Upper lobe of left lung (tissue), 4 donors: ENCODE measurements at regions not wholly inside any gene's neighbourhood (a gene's known extent, or its start where the extent isn't known, plus 50 kb on each side); places are given as distances from the start of the nearest gene placed in this dataset.

Source experiments
- CTCF ChIP-seq, 6 experiments: fragments of 450-650 bp in 4 of 6; fragments of 200-600 bp in 2 of 6; sonication (generic) in 2 of 6; IDR thresholded peaks; one replicate each; pipeline ENCODE4 v1.5.1; 2016 to 2019; ENCODE audit warnings: antibody characterized with exemption in 6 of 6
- EP300 ChIP-seq, 4 donors: sonication (generic); formaldehyde crosslinking; IDR thresholded peaks; one replicate each; pipeline ENCODE4 v1.5.1; 2017; ENCODE audit warnings: antibody characterized with exemption in 4 of 4, control low read depth in 2 of 4
- POLR2A ChIP-seq, 4 donors: fragments of 450-650 bp; IDR thresholded peaks; one replicate each; pipeline ENCODE4 v1.5.1; 2016 to 2017; ENCODE audit warnings: antibody characterized with exemption in 4 of 4, mild to moderate bottlenecking in 2 of 4
- POLR2AphosphoS5 ChIP-seq, 2 donors: sonication (generic); formaldehyde crosslinking; IDR thresholded peaks; one replicate each; pipeline ENCODE4 v1.5.1; 2017; ENCODE audit warnings: antibody characterized with exemption in 2 of 2

GRCh38 chr10:85036661-85037060 lies 708.3 kb downstream of the CCSER2 start:
- TF ChIP-seq CTCF (IDR thresholded peaks at IDR 0.05) (no peak), POLR2AphosphoS5 (IDR thresholded peaks at IDR 0.05) (no peak), POLR2A (IDR thresholded peaks at IDR 0.05) (no peak), EP300 (IDR thresholded peaks at IDR 0.05) (no peak)
